GM21526 (cell line): ENCODE measurements at regions not wholly inside any gene's neighbourhood (a gene's known extent, or its start where the extent isn't known, plus 50 kb on each side); places are given as distances from the start of the nearest gene placed in this dataset.
A peak's percentile ranks its signal among the peaks of the same experiment; 100 is the strongest.

Source experiments
- ATAC-seq: cut with Tn5 transposase; IDR thresholded peaks from one replicate; pipeline ENCODE4 v1.9.1; 2021; ENCODE audit warnings: moderate library complexity; ENCODE audit not compliant: unreplicated experiment, low FRiP score

DNA sequence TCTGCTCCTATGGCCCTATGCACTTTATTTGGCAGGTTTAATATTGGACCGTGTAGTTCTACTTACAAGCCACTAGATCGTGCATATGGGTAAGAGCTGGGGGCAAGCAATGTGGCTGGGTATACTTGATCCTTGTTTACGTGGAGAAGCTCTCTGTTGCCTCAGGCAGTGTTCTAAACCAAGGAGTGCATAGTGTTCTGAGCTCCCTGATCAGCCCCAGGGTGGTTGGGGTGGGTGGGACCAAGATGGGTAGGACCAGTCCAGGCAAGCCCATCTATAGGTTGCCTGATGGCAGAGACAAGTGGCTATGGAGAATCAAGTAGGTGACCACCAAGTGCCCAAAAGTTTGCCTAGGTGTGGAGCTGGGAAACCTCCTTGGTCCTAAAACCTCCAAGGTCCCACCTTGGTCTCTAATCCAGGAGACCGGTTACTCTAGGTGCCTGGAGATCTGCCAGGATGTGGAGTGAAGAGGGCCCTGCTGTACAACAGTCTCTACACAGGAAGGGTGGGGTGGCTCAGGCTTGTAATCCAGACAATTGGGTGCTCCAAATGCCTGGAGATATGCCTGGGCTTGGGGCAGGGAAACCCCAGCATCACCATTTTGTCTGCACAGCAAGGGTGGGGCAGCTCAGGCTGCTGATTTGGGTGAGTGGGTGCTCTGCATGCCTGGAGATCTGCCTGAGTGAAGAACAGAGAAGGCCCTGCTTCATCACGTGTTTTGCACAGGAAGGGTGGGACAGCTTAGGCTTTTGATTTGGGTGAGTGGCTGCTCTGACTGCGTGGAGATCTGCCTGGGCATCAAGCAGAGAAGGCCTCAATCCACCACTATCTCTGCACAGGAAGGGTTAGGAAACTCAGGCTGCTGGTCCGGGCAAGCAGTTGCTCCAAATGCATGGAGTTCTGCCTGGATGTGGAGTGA is 659.8 kb downstream of the TLE4 start:
- no peak for ATAC-seq

DNA sequence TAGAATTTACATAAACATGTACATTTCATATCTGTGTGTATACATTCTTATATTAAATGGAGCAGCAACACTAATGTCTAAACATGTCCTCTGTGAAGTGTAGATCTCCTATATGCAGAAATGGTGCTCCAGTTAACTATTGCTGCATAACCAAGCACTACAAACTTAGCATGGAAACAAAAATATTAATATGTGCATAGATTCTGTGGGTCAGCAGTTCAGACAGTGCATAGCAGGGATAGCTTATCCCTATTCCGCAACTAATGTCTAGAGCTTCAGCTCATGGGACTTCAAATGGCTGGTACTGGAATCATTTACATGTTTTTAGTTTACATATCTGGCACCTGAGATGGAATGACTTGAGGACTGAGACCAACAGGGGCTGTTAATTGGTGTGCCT is 652.1 kb downstream of the TLE4 start:
- ATAC-seq = no peak

DNA sequence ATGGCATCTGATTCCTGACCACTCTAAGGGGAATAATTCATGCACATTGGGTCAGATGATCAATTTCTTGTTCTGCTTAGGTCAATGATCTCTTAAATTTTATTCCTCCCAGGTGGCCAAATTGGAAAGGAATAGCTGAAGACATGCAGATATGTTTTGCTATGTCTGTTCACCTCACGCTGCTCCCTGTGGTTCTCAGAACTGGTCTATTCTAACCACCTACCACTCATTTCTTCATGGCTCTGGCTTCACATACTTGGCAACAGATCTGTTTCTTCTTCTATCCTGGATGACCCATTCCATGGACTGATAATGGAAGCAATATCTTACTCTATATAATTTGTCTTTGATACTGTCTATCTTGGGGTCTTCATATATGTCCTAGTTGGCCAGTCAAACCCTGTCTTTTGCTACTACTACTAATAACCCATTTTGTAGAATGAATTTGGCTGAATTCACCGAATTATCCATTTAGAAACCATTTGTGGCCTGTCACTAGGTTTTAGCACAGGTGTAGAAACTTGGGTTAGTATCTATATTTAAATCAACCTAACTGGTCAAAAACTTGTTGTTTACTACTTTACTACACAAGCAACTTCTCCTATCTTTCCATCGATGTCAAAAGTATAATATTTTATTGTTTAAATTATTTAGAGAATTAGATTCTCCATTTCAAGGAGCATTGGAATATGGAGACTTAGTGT is 650.9 kb downstream of the TLE4 start:
- no peak for ATAC-seq

DNA sequence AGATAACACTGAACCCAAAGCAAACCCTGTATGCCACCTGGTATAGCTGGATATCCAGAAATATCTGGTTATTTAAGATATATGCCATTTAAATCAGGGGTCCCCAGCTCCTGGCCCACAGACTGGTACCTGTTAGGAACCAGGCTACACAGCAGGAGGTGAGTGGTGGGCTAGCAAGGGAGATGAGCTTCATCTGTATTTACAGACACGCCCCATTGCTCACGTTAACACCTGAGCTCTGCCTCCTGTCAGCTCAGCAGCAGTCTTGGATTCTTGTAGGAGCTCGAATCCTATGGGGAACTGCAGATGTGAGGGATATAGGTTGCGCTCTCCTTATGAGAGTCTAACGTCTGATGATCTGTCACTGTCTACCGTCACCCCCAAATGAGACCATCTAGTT is 646.6 kb downstream of the TLE4 start:
- ATAC-seq = no peak

DNA sequence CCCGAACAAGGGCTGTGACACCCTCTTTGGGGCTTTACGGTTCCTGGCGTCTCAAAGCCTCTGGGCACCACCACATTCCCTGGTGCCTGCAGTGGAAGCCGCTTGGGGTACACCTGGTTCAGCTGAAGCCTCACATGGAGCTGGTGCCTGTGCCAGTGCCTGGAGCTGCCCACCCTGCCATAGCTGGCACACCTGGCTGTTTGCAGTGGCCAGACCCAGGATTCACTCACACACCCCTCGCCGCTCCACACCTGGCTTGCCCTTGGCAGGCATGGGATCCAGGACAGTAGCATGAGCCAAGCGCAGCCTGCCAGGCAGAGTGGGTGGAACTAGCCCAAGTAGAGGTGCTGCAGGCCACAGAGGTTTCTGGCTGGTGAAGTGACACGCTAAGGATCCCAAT is 641.8 kb downstream of the TLE4 start:
- ATAC-seq = no peak

DNA sequence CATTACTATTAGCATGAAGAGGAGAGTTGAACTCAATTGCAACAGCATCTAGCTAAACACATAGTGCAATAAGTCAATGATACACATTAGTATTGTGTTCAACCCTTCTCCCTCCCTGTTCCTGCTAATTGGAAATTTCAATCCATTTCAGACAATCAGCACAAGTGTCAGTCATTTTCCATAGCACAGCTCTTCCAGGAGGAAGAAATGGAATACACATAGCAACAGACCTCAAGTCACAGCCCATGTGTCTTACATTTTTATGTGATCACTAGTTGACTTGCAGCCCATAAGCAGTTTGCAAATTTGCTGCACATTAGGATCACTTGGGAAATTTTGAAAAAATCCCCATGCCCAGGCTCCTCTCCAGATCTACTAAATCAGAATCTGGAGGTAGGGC is 636.9 kb downstream of the TLE4 start:
- ATAC-seq = no peak

DNA sequence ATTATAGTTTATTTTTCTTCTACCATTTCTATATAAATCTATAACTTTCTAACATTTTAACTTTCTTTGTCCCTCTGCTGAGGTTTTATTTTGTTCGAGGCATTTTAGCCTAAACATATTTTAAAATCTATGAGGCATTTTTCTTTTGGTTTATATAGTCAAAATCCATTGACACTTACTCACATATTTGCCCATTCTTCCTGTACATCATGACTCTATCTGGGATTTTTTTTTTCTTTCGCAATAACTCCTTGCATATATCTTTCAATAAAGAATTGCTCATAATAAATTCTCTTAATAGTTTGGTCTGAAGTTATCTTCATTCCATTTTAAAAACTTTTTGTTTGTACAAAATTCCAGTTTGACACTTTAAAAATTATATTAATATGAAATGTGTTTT is 632.3 kb downstream of the TLE4 start:
- ATAC-seq = no peak

DNA sequence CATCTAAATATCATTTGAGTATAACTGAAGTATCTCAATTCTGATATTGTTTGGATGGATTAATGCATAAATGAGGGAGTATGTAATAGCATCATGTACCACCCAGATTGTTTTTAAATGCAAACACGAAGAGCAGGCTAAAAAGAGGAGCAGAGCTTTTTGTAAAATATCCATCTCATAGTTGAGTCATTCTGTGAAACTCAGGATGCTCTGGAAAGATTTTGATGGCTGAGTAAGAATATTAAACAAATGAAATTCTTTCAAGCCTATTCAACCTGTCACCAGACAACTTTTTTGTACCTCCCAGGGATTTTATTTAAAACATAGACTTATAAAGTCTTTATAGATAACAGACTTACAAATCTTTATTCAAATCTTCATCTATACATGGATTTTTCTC is 625.9 kb downstream of the TLE4 start:
- ATAC-seq = no peak

DNA sequence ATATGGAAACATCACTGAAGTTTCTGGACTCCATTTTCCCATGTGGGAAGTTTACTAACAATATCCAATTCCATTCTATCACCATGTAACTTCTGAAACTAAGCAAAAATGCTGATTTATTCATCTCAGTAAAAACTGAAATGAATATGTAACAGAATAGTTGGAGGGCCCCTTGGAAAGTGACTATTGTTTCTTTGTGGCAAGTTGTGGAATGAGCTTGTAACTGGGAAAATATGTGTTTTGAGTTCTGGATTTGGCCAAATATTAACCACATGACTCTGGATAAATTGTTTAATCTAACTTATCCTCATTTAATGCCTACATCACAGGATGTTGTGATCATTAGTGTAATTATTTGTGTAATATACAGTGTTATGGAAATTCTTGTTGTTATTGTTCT is 619.3 kb downstream of the TLE4 start:
- no peak for ATAC-seq

DNA sequence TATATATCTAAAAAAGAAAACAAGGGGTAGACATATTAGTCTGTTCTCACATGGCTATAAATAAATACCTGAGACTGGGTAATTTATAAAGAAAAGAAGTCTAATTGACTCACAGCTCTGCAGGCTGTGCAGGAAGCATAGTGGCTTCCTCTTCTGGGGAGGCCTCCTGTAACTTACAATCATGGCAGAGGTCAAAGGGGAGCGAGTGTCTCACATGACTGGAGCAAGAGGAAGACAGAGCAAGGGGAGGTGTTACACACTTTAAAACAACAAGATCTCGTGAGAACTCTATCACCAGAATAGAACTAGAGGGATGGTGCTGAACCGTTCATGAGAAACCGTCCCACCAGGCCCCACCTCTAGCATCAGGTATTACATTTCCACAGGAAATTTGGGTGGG is 616.8 kb downstream of the TLE4 start:
- no peak for ATAC-seq

DNA sequence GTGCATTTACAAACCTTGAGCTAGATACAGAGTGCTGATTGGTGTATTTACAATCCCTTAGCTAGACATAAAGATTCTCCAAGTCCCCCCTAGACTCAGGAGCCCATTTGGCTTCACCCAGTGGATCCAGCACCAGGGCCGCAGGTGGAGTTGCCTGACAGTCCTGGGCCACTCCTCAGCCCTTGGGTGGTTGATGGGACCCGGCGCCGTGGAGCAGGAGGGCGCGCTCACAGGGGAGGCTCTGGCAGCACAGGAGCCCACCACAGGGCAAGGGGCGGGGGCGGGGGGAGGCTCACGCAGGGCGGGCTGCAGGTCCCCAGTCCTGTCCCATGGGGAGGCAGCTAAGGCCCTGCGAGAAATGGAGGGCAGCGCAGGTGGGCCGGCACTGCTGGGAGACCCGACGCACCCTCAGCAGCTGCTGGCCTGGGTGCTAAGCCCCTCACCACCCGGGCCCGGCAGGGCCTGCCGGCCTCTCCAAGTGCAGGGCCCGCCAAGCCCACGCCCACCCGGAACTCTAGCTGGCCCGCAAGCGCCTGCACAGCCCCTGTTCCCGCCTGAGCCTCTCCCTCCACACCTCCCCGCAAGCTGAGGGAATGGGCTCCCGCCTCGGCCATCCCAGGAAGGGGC is 613.5 kb downstream of the TLE4 start:
- no peak for ATAC-seq

DNA sequence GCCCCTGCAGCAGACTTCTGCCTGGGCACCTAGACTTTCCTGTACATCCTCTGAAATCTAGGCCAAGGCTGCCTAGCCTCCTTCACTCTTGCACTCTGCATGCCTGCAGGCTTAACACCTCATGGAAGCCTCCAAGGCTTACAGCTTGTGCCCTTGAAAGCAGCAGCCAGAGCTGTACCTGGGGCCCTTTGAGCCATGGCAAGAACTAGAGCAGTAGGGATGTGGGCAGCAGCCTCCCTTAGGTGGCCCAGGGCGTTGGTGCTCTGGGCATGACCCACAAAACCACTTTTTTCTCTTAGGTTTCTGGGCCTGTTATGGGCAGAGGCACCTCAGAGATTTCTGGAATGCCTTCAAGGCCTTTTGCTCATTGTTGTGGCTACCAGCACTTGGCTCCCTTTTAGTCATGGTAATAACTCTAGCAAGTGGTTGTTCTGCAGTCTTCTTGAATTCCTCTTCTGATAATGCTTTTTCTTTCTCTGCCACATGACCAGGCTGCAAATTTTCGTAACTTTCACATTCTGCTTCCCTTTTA is 606.2 kb downstream of the TLE4 start:
- no peak for ATAC-seq

DNA sequence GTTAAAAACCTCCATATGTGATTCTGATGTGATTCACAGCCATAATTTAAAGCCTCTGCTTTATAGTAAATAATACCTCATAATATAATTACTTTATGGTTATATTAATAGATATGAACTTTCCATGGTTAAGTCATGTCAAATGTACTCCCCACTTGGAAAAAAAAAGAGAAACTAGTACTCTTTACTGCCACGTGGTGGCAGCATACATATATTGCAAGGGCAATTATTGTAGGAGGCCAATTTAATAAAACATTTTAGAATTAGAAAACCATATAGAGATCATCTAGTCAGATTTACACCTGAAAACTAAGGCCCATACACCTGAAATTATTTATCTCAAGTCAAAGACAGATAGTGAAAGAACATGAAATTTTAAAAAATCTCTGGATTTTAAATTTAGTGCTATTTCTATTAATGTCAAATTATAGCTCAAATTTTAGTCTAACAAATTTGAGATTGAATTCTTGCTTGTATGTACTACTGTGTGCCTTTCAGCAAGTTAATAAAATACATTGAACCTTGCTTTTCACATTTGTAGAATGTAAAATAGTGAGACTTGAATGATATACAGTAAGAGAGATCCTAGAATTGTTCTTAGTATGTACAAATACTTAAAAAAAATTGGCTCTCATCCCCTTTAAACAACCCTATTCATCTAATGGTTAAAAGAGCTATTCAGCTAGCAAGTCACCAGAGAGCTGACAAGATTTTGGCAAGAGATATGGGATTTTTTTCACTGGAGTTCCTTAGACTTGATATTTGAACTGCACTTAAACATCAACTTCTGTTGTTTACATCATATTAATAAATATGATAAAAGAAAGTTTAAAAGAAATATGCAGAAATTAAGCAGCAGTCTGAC is 603.8 kb downstream of the TLE4 start:
- peak; percentile 56 for ATAC-seq

DNA sequence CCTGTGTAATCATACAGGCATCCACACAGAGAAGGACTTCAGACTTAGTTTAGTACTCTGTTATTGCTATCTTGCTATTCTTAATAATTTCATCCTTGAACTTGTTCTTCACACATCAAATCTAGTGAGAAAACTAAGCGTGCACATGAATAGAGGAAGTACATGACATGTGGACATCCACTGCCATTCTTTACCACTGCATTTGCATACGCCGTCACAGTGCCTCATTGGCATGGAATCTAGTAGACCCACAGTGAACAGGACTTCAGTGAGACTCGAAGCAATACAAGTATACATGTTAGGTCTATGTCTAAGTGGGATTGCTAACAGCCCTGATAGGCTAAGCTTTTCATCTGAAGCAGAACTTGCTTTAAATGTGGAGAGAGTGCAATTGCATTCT is 592.1 kb downstream of the TLE4 start:
- ATAC-seq = peak; percentile 93

DNA sequence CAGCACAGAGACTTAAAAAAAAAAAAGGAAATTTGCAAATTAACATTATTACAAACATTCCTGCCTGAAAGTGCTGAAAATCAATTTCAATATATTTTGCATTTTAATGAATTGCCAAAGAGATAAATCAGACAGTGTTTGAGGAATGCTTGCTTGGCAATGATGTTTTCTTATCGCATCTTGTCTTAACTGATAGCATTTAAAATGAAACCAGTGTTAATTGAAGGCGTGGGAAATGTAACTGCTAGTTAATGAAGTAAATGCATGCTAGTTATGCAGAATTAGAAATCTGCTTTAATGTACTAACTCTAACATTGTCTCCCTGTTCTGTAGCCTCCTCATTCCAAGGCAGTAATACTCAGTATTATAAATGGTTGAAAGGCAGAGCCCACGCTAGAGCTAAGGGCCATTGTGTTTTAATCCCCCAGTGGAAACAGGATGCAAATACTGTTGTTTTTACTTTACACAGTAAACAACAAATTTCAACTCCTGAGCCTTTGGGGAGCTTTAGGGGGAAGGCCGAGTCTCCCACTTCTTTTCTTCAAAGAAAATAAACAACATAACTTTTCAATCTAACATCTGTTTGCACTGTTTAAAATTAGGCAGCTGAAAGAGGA is 586.9 kb downstream of the TLE4 start:
- no peak for ATAC-seq

DNA sequence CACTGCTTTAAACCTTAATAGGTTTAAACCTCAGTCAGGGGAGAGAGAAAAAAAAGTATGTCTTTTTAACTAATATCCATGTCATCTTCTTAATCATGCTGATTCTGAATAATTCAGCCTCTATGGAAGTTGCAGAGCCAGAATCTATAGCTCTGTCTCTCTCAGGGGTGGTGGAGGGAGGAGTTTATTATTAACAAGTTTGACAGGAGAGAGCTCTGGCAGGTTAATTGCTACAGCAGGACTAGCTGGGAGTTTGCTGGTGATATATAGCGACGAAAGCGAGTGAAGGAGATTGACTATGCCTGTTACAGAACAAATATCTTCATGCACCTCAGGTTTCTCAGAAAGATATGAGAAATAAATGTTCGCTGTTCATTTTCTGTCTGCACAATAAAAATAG is 586.4 kb downstream of the TLE4 start:
- ATAC-seq = no peak

DNA sequence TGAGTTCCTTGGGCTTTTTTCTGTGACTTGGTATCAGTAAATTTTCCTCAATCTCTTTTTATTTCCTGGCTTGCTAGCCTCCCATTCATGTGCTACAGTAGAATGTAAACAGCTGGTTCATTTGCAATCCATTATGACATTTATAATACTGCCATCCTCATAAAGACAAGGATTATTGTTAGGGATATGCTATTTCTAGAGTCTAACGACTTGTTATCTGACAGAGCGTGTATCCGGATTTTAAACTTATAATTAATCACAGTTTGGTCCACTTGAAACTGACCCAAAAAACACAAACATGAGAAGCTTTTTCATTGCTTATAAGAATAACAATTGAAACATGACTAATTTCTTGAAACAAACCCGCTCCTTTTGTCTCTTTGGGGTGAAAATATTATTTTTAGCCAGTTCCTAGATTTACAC is 585.8 kb downstream of the TLE4 start:
- ATAC-seq = no peak

DNA sequence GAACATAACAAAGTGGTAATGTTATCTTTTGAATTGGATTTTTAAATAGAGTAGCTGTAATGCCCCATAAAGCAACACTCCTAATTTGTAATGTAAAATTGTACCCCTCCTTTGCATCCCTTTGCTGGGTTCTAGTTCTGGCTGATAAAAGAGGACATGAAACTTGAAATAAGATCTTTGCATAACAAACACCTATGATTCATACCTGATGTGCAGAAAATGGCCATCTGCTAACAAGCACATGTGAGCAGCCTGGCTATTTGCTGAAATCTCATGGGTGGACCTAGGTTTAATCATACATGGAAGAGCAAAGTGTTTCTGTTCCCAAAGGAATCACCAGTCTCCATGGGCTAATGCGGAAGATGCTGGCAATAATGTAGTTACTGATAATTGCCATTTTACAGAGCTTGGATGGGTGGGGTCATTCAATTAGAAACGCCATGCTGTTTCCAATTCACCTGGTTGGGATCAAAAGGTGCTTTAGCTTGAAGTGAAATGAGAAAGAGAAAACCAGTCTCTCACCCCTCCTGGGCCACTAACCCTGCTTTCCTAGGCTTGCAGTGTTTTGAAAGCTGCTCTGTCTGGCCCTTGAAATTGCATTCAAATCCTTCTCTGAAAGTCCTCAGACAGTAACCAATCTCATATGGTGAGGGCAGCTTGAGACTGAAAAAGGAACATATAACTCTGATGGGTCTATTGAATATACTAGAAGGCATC is 585.1 kb downstream of the TLE4 start:
- ATAC-seq = peak; percentile 62

DNA sequence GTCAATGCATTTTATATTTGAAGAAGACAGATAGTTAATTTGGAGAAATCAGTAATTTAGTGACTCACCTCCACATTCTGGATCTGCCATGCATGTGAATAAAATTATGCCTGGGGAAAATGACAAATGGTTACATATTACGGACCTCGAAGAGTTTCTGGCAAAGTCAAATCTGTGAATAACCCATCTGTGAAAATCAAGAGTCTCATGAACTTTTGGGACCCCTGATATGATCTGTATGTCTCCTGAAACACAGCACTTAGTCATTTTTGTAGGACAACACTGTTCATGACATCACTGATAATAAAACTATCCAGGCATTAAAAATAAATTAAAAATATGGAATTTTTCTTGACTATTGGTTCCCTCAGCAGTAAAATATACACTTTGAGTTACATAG is 584.5 kb downstream of the TLE4 start:
- ATAC-seq = no peak
